ENCODE measurements at regions not wholly inside any gene's neighbourhood (a gene's known extent, or its start where the extent isn't known, plus 50 kb on each side); places are given as distances from the start of the nearest gene placed in this dataset.
A peak's percentile ranks its signal among the peaks of the same experiment; 100 is the strongest.

DNA sequence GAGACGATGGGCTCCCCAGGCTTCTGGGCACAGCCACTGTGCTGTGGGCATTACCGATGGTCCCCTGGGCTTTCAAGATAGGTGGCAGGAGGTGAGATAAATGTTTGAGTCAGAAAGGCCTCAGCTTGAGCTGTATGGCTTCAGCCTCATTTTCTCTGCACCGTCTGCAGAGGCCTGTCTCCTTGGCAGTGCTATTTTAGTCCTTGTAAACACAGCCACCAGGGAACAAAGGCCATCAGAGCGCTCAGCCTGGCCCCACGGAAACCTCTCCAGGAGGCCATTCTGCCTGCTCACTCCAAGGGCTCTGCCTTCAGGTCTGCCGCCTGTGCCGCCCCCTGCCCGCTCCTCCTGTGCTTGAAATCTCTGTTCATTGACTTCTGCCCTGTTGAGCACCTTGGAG lies 1424.9 kb downstream of the TBC1D22A start:
- Histone ChIP-seq H3K4me2 (no peak overlapping the region), H3K4me3 (no peak overlapping the region), H2AFZ (no peak overlapping the region), H3K4me1 (ENCODE audit: insufficient read depth) (no peaks in the 10 kb centered on the region), H3F3A (replicated peaks; ENCODE audit: low read depth) (no peaks in the 10 kb centered on the region), H3K27ac (ENCODE audit: low read depth) (no peak overlapping the region), H4K20me1 (replicated peaks; ENCODE audit: insufficient read depth) (no peaks in the 10 kb centered on the region), H3K27me3 (ENCODE audit: insufficient read depth) (no peaks in the 10 kb centered on the region), H3K36me3 (ENCODE audit: insufficient read depth) (no peaks in the 10 kb centered on the region; the same call in 1 of the 2 replicates), H3K9me2 (ENCODE audit: insufficient read depth) (no peaks in the 10 kb centered on the region), H3K79me2 (replicated peaks; ENCODE audit: insufficient read depth) (no peaks in the 10 kb centered on the region)
- DNase-seq (ENCODE audit: low spot score) (no peak), ATAC-seq (peak; percentile 75)
- H3K27me3 Mint-ChIP-seq (ENCODE audit: insufficient read depth, low read depth, poor library complexity), result peaks cover 7% of the 10 kb centered on the region
- peaks cover 10% of the 10 kb centered on the region for H3K4me1 Mint-ChIP-seq
- peaks cover 25% of the 10 kb centered on the region for H3K9me3 Mint-ChIP-seq
- peaks cover 12% of the 10 kb centered on the region for H3K36me3 Mint-ChIP-seq (ENCODE audit: low read depth)
- no peak for TF ChIP-seq STAT1 (IDR thresholded peaks at IDR 0.05; ENCODE audit: unreplicated experiment)
- TF ChIP-seq, protein P1, sequence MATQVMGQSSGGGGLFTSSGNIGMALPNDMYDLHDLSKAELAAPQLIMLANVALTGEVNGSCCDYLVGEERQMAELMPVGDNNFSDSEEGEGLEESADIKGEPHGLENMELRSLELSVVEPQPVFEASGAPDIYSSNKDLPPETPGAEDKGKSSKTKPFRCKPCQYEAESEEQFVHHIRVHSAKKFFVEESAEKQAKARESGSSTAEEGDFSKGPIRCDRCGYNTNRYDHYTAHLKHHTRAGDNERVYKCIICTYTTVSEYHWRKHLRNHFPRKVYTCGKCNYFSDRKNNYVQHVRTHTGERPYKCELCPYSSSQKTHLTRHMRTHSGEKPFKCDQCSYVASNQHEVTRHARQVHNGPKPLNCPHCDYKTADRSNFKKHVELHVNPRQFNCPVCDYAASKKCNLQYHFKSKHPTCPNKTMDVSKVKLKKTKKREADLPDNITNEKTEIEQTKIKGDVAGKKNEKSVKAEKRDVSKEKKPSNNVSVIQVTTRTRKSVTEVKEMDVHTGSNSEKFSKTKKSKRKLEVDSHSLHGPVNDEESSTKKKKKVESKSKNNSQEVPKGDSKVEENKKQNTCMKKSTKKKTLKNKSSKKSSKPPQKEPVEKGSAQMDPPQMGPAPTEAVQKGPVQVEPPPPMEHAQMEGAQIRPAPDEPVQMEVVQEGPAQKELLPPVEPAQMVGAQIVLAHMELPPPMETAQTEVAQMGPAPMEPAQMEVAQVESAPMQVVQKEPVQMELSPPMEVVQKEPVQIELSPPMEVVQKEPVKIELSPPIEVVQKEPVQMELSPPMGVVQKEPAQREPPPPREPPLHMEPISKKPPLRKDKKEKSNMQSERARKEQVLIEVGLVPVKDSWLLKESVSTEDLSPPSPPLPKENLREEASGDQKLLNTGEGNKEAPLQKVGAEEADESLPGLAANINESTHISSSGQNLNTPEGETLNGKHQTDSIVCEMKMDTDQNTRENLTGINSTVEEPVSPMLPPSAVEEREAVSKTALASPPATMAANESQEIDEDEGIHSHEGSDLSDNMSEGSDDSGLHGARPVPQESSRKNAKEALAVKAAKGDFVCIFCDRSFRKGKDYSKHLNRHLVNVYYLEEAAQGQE (IDR thresholded peaks at IDR 0.05; ENCODE audit: unreplicated experiment), result no peak
- TF ChIP-seq NANOG (IDR thresholded peaks at IDR 0.05; ENCODE audit: borderline replicate concordance), result no peak
- TF ChIP-seq JUNB (IDR thresholded peaks at IDR 0.05; ENCODE audit: unreplicated experiment), result no peak
- TF ChIP-seq CREB1 (CRISPR knock-in tag; IDR thresholded peaks at IDR 0.05; ENCODE audit: low read depth), result no peak
- TF ChIP-seq ZNF331 (CRISPR knock-in tag; IDR thresholded peaks at IDR 0.05; ENCODE audit: low read depth), result no peak
- TF ChIP-seq POLR2AphosphoS5 (IDR thresholded peaks at IDR 0.05; ENCODE audit: low read depth), result no peak
- no peak for TF ChIP-seq ZNF114 (CRISPR knock-in tag; IDR thresholded peaks at IDR 0.05)
- TF ChIP-seq, protein P2, sequence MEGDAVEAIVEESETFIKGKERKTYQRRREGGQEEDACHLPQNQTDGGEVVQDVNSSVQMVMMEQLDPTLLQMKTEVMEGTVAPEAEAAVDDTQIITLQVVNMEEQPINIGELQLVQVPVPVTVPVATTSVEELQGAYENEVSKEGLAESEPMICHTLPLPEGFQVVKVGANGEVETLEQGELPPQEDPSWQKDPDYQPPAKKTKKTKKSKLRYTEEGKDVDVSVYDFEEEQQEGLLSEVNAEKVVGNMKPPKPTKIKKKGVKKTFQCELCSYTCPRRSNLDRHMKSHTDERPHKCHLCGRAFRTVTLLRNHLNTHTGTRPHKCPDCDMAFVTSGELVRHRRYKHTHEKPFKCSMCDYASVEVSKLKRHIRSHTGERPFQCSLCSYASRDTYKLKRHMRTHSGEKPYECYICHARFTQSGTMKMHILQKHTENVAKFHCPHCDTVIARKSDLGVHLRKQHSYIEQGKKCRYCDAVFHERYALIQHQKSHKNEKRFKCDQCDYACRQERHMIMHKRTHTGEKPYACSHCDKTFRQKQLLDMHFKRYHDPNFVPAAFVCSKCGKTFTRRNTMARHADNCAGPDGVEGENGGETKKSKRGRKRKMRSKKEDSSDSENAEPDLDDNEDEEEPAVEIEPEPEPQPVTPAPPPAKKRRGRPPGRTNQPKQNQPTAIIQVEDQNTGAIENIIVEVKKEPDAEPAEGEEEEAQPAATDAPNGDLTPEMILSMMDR (conservative IDR thresholded peaks at IDR 0.05; ENCODE audit: low read depth in 2 of 2), result no peak
- TF ChIP-seq EZH2phosphoT487 (IDR thresholded peaks at IDR 0.05; ENCODE audit: unreplicated experiment), result no peak
- TF ChIP-seq, protein P3, sequence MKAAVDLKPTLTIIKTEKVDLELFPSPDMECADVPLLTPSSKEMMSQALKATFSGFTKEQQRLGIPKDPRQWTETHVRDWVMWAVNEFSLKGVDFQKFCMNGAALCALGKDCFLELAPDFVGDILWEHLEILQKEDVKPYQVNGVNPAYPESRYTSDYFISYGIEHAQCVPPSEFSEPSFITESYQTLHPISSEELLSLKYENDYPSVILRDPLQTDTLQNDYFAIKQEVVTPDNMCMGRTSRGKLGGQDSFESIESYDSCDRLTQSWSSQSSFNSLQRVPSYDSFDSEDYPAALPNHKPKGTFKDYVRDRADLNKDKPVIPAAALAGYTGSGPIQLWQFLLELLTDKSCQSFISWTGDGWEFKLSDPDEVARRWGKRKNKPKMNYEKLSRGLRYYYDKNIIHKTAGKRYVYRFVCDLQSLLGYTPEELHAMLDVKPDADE (IDR thresholded peaks at IDR 0.05), result no peak
- no peak for TF ChIP-seq EZH2 (IDR thresholded peaks at IDR 0.05; ENCODE audit: low read depth, unreplicated experiment)
- TF ChIP-seq, protein P4, sequence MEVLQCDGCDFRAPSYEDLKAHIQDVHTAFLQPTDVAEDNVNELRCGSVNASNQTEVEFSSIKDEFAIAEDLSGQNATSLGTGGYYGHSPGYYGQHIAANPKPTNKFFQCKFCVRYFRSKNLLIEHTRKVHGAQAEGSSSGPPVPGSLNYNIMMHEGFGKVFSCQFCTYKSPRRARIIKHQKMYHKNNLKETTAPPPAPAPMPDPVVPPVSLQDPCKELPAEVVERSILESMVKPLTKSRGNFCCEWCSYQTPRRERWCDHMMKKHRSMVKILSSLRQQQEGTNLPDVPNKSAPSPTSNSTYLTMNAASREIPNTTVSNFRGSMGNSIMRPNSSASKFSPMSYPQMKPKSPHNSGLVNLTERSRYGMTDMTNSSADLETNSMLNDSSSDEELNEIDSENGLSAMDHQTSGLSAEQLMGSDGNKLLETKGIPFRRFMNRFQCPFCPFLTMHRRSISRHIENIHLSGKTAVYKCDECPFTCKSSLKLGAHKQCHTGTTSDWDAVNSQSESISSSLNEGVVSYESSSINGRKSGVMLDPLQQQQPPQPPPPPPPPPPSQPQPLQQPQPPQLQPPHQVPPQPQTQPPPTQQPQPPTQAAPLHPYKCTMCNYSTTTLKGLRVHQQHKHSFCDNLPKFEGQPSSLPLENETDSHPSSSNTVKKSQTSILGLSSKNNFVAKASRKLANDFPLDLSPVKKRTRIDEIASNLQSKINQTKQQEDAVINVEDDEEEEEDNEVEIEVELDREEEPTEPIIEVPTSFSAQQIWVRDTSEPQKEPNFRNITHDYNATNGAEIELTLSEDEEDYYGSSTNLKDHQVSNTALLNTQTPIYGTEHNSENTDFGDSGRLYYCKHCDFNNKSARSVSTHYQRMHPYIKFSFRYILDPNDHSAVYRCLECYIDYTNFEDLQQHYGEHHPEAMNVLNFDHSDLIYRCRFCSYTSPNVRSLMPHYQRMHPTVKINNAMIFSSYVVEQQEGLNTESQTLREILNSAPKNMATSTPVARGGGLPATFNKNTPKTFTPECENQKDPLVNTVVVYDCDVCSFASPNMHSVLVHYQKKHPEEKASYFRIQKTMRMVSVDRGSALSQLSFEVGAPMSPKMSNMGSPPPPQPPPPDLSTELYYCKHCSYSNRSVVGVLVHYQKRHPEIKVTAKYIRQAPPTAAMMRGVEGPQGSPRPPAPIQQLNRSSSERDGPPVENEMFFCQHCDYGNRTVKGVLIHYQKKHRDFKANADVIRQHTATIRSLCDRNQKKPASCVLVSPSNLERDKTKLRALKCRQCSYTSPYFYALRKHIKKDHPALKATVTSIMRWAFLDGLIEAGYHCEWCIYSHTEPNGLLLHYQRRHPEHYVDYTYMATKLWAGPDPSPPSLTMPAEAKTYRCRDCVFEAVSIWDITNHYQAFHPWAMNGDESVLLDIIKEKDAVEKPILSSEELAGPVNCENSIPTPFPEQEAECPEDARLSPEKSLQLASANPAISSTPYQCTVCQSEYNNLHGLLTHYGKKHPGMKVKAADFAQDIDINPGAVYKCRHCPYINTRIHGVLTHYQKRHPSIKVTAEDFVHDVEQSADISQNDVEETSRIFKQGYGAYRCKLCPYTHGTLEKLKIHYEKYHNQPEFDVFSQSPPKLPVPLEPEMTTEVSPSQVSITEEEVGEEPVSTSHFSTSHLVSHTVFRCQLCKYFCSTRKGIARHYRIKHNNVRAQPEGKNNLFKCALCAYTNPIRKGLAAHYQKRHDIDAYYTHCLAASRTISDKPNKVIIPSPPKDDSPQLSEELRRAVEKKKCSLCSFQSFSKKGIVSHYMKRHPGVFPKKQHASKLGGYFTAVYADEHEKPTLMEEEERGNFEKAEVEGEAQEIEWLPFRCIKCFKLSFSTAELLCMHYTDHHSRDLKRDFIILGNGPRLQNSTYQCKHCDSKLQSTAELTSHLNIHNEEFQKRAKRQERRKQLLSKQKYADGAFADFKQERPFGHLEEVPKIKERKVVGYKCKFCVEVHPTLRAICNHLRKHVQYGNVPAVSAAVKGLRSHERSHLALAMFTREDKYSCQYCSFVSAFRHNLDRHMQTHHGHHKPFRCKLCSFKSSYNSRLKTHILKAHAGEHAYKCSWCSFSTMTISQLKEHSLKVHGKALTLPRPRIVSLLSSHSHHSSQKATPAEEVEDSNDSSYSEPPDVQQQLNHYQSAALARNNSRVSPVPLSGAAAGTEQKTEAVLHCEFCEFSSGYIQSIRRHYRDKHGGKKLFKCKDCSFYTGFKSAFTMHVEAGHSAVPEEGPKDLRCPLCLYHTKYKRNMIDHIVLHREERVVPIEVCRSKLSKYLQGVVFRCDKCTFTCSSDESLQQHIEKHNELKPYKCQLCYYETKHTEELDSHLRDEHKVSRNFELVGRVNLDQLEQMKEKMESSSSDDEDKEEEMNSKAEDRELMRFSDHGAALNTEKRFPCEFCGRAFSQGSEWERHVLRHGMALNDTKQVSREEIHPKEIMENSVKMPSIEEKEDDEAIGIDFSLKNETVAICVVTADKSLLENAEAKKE (CRISPR knock-in tag; IDR thresholded peaks at IDR 0.05), result no peak
- no peak overlapping the region for H3K4me3 Mint-ChIP-seq
- H3K27ac Mint-ChIP-seq, result no peak overlapping the region

Data from GM23338 (cell line).